HG02981 (cell line): ENCODE measurements at regions not wholly inside any gene's neighbourhood (a gene's known extent, or its start where the extent isn't known, plus 50 kb on each side); places are given as distances from the start of the nearest gene placed in this dataset.

Experiments used
- ATAC-seq: cut with Tn5 transposase; IDR thresholded peaks from one replicate; pipeline ENCODE4 v1.9.1; 2021; ENCODE audit warnings: mild to moderate bottlenecking, moderate library complexity; ENCODE audit not compliant: unreplicated experiment

DNA sequence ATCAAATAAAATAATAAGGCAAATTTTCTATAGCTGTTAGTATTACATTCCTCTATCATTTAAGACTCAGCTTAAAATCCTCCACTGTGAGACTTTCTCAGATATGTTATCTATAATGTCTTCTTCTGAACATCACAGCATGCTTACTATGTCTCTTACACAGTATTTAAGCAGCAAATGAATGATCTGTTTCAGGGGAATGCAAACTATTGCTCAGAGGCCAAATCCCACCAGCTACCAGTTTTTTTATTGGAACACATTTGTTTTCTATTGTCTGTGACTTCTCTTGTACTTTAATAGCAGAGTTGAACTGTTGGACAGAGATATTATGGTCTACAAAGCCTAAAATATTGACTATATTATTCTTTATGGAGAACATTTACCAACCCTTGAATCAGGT, 59.6 kb downstream of the C3orf38 start:
- ATAC-seq = no peak

DNA sequence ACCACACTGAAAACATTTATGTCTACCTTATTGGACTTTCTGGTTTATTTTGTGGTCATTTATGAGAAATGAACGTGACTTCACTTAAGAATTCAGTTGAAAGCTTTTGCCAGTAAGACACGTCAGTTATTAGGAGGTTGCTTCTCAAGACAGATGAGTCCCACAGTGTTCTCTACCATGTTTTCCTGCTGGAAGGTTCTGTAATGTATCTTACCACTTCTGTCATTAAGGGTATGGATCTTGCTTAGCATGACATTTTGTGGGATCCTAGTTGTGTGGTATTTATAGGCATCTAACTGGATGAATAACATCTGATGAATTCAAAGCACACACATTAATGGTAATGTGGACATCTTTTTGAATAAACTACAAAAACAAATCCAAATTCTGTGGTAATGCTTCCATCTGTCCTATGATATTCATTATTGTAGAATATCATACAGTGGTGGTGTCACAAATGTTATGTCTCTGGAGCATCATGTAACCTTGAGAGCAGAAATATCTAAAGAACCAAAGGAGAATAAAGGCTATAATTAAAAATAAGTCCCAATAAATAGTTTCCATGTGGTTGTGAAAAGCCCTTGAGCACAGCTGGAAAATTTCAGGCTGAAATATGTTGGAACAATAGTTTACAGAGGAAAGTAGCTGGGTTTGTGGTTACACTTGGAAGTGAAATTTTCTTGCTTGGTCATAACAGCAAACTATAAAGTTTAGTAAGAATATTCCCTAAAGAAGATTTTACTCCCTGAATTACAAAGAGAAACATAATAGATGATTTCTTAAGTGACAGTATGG, 61.5 kb downstream of the C3orf38 start:
- no peak for ATAC-seq

DNA sequence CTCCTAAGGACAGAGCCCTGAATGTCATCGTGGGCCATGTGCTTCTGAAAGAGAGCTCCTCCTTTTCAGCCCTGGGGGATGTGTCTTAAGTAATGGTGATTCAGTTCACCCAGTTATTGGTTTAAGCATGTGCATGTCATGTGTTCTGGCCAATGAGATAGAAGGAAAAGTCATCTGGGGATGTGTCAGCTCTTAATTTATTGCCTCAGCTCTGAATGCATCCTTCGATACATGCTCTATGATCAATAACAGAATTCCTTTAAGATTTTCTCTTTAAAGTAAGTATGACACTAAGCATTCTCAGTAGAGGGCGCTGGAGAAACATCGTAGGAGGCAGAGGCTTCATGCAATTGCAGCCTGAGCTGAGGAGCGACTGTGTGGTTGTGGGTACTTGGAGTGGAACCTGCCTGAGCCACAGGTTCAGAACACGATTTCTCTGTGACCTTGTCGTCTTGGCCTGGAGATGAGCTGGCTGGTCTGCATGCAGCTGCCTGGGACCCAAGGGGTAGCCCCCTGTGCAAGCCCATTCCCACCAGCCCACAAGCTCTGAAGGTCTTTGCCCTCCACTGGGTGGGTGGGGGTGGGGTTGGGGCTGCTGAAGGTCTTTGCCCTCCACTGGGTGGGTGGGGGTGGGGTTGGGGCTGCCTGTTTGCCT, 69.5 kb downstream of the C3orf38 start:
- ATAC-seq = peak; percentile 83

DNA sequence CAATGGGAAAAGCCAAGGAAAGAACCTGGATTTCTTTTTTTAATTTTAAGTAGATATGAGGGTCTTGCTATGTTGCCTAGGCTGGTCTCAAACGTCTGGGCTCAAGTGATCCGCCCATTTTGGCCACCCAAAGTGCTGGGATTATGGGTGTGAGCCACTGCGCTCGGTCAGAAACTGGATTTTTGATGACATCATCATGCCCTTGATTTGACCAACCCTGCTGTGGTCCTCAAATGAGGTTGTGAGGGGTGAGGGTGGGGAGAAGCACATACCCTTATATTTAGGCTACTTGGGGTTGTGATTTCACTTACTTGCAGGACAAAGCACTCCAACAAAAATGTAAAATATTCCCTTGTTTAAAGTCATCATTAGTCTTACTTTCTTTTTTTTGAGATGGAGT, 70.4 kb downstream of the C3orf38 start:
- no peak for ATAC-seq

DNA sequence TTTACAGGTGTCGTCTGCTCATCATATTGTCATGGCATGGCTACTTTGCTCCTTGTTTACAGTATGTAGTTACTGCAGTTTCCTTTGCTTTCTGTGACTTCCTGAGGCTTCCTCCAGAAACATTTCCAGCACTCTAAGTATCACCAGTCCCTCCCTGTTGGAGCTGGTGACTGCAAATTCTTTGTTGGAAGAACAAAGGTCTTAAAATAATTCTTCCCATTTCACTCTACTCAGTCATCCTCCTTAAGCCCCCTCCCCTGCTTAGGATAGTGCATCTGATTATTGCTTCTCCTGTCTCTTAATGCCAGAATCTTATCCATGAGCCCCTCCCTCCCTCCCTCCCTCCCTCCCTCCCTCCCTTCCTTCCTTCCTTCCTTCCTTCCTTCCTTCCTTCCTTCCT, 72.0 kb downstream of the C3orf38 start:
- no peak for ATAC-seq

DNA sequence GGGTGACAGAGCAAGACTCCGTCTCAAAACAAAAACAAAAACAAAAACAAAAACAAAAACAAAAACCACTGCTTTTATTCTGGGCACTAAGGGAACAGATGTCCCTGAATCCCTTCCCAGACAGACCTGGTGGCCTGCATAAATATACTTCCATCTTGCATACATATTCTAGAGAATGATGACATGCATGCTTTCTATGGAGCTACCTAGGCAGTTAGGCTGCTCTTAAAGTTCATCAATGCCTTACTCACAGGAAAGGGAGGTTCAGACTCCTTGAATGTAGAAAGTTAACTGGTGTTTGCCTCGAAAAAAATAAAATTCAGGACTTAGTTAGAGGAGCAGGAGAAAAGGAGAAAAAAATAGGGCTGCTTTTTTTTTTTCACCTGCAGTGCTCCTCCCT, 72.6 kb downstream of the C3orf38 start:
- no peak for ATAC-seq

DNA sequence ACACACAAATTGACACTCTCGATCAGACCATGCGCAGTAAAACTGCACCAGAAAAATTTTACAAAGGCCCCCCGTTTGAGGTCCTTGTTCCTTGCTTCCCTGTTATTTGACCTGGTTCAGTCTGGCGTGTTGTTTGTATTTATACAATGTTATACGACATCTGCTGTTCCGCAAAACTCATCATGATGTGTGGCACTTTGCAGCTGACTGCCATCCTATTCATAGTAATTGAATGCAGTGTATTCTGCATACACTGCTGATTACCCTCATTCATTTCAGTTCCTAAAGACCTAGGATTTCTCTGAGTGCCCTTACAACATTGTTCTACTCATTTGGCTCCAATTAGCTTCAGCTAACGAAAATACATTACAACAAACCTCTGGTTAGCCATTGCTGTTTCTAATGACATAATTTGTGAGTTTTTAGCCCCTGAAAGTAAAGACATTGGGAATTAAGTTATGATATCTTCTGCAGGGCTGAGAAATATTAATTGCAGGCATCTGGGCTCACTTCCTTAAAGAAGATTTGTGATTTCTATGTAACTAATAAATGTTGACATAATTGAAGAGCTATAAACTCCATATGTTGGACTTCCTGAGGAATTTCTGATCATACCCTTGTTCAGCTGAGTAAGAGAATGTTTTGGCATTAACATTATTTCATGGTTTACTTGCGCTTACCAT, 75.7 kb downstream of the C3orf38 start:
- ATAC-seq = no peak

DNA sequence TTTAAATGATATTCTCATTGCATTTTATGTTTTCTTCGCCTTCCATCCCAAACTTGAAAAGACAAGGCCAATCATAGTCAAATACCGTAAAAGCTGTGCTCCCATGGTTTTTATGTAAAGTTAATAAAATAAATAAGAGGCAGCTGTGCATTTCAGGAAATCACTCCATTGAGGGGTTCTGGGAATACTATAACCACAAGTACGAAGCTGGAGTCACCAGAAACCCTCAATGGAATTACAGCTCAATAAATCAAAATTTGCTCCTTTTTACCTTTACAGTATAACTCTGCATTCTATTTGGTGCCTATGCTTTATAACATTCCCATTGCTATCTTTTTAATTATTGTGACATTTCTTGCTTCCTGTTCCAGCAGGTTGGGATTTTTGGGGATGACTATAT, 77.2 kb downstream of the C3orf38 start:
- no peak for ATAC-seq

DNA sequence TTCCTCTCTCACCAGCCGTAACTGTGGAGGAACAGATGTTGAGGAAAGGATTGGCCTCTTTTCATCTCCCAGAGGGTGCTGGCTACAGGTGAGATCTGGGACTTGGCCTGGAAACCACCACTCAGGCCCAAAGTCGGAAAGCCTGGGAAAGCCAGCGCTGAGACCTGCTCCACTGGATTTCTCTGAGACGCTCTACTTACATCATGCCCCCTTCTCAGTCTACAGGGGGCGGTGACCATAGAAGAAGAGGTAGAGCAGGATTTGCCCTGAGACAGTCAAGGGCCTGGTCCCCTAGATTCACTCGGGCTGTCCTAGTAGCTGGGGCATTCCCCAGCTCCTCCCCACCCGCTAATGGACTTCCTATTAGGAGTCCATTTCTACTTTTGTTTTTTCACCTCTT, 80.9 kb downstream of the C3orf38 start:
- ATAC-seq = no peak

DNA sequence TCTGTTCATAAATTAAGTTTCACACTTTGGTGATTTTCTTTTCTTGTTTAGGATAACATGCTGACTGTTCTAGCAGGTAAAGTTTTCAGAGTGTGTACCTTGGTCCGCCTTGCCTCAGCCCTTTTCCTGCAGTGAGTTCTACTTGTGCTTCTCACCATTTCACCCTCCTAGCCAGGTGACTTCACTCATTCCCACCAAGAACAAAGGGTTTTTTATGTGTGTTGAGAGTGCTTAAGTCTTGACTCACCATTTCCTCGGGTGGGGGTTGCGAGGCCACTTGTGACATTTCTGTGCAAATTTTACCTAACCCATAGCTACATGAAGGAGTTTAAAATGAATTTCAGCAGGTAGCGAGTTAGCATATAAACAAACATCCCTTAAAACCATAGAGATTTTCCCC, 81.4 kb downstream of the C3orf38 start:
- ATAC-seq = no peak

DNA sequence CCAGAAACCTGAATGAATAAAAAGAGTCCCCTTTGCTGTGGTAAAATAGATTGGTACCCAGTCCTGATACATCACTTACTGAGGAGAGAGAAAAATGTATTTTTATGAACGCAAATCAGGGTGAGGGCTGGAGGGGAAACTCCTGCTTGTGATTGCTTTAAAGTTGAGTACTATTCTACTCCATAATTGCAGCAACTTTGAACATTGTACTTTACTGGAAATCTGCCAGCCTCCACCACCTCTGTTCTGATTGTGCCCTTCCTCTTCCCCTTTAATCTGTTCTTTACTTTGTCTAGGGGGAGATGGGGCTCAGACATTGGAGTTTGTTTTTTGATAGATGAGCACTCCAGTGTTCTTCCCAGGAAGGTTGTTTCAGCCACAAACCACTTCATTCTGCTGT, 81.9 kb downstream of the C3orf38 start:
- no peak for ATAC-seq

DNA sequence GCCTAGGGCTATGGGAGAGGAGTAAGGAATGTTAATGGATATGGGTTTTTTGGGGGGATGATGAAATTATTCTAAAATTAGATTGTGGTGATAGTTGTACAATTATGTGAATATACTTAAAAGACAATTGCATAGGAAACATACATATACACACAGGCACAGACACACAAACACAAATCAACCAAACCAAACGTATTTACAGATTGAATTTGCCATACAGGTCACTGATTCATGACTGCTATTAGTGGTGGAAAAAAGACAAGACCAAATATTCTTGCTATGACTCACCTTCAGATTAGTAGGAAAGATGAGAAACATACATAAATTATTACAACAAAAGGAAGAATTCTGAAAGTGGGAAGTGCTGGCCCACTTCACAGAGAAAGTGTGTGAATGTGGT, 85.3 kb downstream of the C3orf38 start:
- ATAC-seq = no peak

DNA sequence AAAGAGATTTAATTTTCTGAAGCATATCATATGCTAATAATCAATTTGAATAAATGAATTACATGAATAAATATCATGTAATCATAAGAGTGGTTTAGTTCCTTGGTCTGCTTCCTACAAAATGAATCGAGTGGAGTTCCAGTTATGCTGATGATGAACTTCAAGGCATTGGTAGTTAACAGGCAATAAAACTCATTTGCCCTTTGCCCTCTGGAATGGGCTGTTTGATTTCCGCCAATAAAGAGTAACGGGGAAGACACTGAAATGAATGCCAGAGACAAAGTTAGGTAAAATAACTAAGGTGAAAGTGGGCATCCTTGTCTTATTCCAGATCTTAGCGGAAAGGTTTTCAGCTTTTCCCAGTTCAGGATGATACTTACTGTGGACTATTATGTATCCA, 90.1 kb downstream of the C3orf38 start:
- no peak for ATAC-seq

DNA sequence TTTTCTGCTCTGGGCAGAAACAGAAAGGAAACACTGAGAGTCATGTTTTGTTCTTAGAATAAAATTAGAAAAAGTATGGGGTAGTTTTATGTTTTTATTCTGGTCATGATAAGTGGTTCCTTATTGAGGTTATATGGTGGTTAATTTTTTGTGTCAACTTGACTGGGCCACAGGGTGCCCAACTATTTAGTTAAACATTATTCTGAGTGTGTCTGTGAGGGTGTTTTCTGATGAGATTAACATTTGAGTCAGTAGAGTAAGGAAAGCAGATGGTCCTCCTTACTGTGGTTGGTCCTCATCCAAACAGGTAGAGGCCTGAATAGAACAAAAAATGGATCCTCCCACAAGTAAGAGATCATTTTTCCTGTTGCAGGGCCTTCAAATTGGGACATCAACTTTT, 98.9 kb downstream of the C3orf38 start:
- no peak for ATAC-seq

DNA sequence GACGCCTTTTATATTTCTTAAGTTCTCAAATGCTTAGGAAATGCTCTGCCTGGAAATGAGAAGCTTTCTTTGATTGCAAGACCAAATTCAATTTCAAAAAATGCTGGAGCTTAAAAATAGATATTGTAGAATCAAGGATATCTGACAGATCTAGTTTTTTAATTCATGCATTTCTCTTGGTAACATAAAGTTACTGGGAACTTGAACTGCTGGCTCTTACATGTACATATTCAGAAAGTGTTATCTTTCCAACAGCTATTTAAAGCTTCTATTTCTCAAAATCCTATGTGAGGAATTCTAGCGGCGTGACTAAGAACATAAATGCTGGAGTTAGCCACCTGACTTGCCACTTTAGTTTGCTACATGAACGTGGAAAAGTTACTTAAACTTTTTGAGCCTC, 109.3 kb downstream of the C3orf38 start:
- no peak for ATAC-seq

DNA sequence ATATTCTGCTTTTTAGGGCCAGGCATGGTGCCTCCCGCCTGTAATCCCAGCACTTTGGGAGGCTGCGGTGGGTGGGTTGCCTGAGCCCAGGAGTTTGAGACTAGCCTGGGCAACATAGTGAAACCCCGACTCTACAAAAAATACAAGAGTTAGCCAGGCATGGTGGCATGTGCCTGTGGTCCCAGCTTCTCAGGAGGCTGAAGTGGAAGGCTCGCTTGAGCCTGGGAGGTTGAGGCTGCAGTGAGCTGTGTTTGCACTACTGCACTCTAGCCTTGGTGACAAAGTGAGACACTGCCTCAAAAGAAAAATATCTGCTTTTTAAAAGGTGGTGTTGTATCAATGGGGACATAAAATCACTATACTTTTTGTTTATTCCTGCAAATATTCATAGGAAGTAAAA, 112.8 kb downstream of the C3orf38 start:
- ATAC-seq = no peak

DNA sequence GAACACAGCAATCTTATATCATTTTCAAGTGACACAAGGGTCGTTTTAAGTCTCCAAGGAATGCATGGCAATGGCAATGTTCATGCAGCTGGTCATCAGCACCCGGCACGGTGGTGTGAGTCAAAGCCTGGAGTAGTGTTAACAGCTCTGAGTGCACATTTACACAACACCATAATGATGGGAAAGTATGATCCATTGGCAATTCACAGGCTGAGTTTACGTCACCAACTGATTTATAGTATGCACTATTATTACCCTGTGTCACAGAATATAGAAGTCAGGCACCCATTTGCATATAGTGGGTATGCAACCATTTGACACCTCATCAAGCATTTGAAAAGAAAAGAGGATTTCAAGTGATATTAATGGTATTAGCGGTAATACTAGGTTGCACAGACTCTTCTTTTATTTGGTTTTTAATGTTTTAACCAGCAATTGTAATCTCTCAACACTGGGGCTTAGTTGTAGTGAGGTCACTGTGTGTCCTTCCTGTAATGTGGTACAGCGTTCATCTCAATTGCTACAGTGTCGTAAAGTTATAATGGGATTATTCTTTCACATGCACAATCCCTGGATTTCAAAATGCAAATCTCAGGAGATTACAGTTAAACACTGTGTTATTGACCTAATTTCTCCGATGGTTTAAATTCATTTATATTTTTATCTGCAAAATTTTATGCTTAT, 113.8 kb downstream of the C3orf38 start:
- no peak for ATAC-seq

DNA sequence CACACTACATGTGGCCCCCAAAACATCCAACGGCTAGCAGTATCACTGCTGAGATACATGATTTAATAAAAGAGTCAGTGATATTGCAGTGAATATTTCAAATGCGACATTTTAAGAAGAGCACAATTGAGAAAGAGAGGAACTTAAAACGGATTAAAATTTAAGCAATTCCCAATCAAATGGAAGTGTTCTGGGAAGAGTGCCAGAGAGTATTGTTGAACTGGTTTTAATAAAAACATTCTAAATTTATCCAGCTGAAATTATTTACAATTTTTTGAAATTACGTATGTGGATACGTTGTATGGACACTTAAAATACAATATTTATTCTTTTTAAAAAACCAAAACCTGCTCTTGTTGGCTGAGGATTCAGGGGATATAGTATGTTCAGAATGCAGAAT, 117.7 kb downstream of the C3orf38 start:
- ATAC-seq = no peak

DNA sequence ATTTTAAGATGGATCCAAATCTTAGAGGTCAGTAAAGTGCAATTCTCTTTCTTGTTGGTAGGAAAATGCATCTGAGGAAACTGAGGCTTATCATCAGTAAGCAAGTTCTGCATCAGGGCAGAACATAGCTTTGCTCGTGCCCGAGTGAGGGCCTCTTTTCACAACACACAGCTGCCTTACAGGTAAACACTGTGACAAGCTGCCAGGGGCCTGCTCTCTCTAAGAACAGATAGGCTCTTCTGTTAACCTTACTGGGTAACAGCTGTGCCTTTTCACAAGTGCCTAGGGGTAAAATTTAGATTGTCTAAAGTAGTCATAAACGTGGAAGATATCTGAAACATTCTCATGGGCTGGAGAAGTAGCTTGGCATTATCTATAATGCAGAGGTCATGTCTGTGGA, 118.1 kb downstream of the C3orf38 start:
- ATAC-seq = no peak

DNA sequence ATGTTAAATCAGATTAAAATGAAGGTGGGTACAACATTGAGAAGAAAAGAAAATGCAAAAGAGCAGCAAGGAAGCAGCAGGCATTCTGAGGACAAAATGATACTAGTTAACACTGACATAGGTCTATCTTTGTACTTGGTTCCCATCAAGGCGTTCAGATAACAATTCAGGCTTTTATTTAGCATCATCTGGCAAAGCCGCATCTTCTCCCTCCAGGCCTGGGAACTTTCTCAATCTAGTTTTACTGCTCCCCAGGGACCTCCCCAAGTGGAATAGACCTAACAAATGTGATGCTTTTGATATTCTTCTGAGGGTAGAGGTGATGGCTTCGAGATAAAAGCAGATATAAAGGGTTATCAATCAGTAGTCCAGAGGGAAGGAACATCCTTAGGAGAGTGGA, 130.6 kb downstream of the C3orf38 start:
- ATAC-seq = no peak

DNA sequence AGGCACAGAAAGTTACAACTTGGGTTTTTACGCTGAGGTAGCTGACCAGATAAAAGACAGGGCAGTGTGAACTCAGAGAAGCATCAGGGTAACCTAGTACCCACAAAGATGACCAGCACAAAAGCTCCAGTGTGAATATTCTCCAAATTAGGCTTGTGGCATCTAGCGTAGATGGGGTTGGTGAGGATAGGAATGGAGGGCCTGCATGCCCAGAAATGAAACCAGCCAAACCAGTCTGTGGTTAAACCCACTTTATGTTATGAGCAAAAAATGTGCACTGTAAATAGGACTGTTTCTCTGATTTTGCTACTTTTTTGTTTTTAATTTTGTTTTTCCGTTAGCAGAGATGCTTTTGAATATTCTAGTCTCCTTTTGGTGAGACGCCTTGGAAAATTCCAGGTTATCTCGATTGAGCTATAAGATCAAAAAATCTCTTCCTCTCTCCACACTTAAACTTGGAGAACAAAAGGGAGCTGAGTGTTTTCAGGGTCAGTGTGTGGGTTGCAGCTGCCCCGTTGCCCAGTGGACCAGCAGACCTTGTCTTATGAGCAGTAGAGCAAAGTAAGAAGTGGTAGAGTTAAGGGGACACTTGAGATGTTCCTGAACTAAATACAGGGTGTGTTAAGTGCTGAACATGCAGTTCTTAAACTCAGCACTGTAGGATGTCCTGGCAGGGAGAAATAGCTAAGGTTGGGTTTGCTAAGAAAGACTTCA, 132.9 kb downstream of the C3orf38 start:
- no peak for ATAC-seq
